ENCODE measurements at regions not wholly inside any gene's neighbourhood (a gene's known extent, or its start where the extent isn't known, plus 50 kb on each side); places are given as distances from the start of the nearest gene placed in this dataset.
"Not testable (repeated sequence)": the region's sequence is repeated elsewhere in the genome, so short reads cannot be mapped to it uniquely, and the experiment has no call there.

- H3K27ac ChIP-seq (ENCODE audit: low read depth in 2 of 2, low read length in 1 of 2): no peak overlapping the region
- H3K4me3 ChIP-seq (ENCODE audit: low read depth in 1 of 2, low read length in 2 of 2): no peak overlapping the region
- H3K27me3 ChIP-seq (ENCODE audit: control insufficient read depth in 1 of 2, insufficient read depth in 2 of 2, low read length in 2 of 2): no peaks in the 10 kb centered on the region
- no peaks in the 10 kb centered on the region for H3K4me1 ChIP-seq (ENCODE audit: control insufficient read depth in 2 of 2, insufficient read depth in 2 of 2, low read length in 1 of 2)
- no peaks in the 10 kb centered on the region for H3K9me3 ChIP-seq (ENCODE audit: control insufficient read depth in 2 of 2, insufficient read depth in 1 of 2, low read depth in 1 of 2, low read length in 1 of 2)
- no peaks in the 10 kb centered on the region for H3K36me3 ChIP-seq (ENCODE audit: control insufficient read depth in 2 of 2, insufficient read depth in 2 of 2, low read length in 1 of 2)
Observed at GRCh38 chr4:123640271-123640670, 243.7 kb downstream of the SPRY1 start.

GRCh38 chr4:123640824-123641223 is 244.2 kb downstream of the SPRY1 start:
- H3K36me3 ChIP-seq (ENCODE audit: control insufficient read depth in 2 of 2, insufficient read depth in 2 of 2, low read length in 1 of 2): no peaks in the 10 kb centered on the region
- no peaks in the 10 kb centered on the region for H3K4me1 ChIP-seq (ENCODE audit: control insufficient read depth in 2 of 2, insufficient read depth in 2 of 2, low read length in 1 of 2)
- no peaks in the 10 kb centered on the region for H3K27me3 ChIP-seq (ENCODE audit: control insufficient read depth in 1 of 2, insufficient read depth in 2 of 2, low read length in 2 of 2)
- 87 to 94% methylated on average over 2 of the region's 2 CpGs for WGBS, 2 donors
- H3K4me3 ChIP-seq (ENCODE audit: low read depth in 1 of 2, low read length in 2 of 2): no peak overlapping the region
- no peaks in the 10 kb centered on the region for H3K9me3 ChIP-seq (ENCODE audit: control insufficient read depth in 2 of 2, insufficient read depth in 1 of 2, low read depth in 1 of 2, low read length in 1 of 2)
- no peak overlapping the region for H3K27ac ChIP-seq (ENCODE audit: low read depth in 2 of 2, low read length in 1 of 2)

GRCh38 chr4:123643691-123644090 is 247.1 kb downstream of the SPRY1 start:
- H3K27ac ChIP-seq (ENCODE audit: low read depth in 2 of 2, low read length in 1 of 2): no peak overlapping the region
- H3K27me3 ChIP-seq (ENCODE audit: control insufficient read depth in 1 of 2, insufficient read depth in 2 of 2, low read length in 2 of 2): no peaks in the 10 kb centered on the region
- H3K4me1 ChIP-seq (ENCODE audit: control insufficient read depth in 2 of 2, insufficient read depth in 2 of 2, low read length in 1 of 2): no peaks in the 10 kb centered on the region
- WGBS, 2 donors: 74 to 82% methylated on average over 1 of the region's 1 CpG
- no peaks in the 10 kb centered on the region for H3K9me3 ChIP-seq (ENCODE audit: control insufficient read depth in 2 of 2, insufficient read depth in 1 of 2, low read depth in 1 of 2, low read length in 1 of 2)
- no peaks in the 10 kb centered on the region for H3K36me3 ChIP-seq (ENCODE audit: control insufficient read depth in 2 of 2, insufficient read depth in 2 of 2, low read length in 1 of 2)
- no peak overlapping the region for H3K4me3 ChIP-seq (ENCODE audit: low read depth in 1 of 2, low read length in 2 of 2)

GRCh38 chr4:123649250-123649644 is 252.7 kb downstream of the SPRY1 start:
- Histone ChIP-seq H3K9me3 (ENCODE audit: control insufficient read depth in 2 of 2, insufficient read depth in 1 of 2, low read depth in 1 of 2, low read length in 1 of 2) (no peaks in the 10 kb centered on the region), H3K4me3 (ENCODE audit: low read depth in 1 of 2, low read length in 2 of 2) (no peak overlapping the region)
- 32 to 40% methylated on average over 4 of the region's 4 CpGs for WGBS, 2 donors

GRCh38 chr4:123649645-123650391 is 253.2 kb downstream of the SPRY1 start:
- 22 to 23% methylated on average over 11 of the region's 11 CpGs for WGBS, 2 donors
- H3K27ac ChIP-seq (ENCODE audit: low read depth in 2 of 2, low read length in 1 of 2): peak overlapping the region; percentile 47 to 81
- no peaks in the 10 kb centered on the region for H3K9me3 ChIP-seq (ENCODE audit: control insufficient read depth in 2 of 2, insufficient read depth in 1 of 2, low read depth in 1 of 2, low read length in 1 of 2)
- H3K27me3 ChIP-seq (ENCODE audit: control insufficient read depth in 1 of 2, insufficient read depth in 2 of 2, low read length in 2 of 2): no peaks in the 10 kb centered on the region
- no peak overlapping the region for H3K4me3 ChIP-seq (ENCODE audit: low read depth in 1 of 2, low read length in 2 of 2)
- no peaks in the 10 kb centered on the region for H3K4me1 ChIP-seq (ENCODE audit: control insufficient read depth in 2 of 2, insufficient read depth in 2 of 2, low read length in 1 of 2)
- H3K36me3 ChIP-seq (ENCODE audit: control insufficient read depth in 2 of 2, insufficient read depth in 2 of 2, low read length in 1 of 2): no peaks in the 10 kb centered on the region

More at GRCh38 chr4:123649250-123649644, 252.7 kb downstream of the SPRY1 start:
- Histone ChIP-seq H3K4me1 (ENCODE audit: control insufficient read depth in 2 of 2, insufficient read depth in 2 of 2, low read length in 1 of 2) (no peaks in the 10 kb centered on the region), H3K27ac (ENCODE audit: low read depth in 2 of 2, low read length in 1 of 2) (peak overlapping the region; percentile 14 to 81), H3K27me3 (ENCODE audit: control insufficient read depth in 1 of 2, insufficient read depth in 2 of 2, low read length in 2 of 2) (no peaks in the 10 kb centered on the region), H3K36me3 (ENCODE audit: control insufficient read depth in 2 of 2, insufficient read depth in 2 of 2, low read length in 1 of 2) (no peaks in the 10 kb centered on the region)

- WGBS, 2 donors: 30 to 31% methylated on average over 2 of the region's 2 CpGs
Observed at GRCh38 chr4:123651066-123651465, 254.5 kb downstream of the SPRY1 start.

GRCh38 chr4:123651536-123652180 is 255.1 kb downstream of the SPRY1 start:
- no peak overlapping the region for H3K4me3 ChIP-seq (ENCODE audit: low read depth in 1 of 2, low read length in 2 of 2)
- H3K36me3 ChIP-seq (ENCODE audit: control insufficient read depth in 2 of 2, insufficient read depth in 2 of 2, low read length in 1 of 2): no peaks in the 10 kb centered on the region
- H3K27me3 ChIP-seq (ENCODE audit: control insufficient read depth in 1 of 2, insufficient read depth in 2 of 2, low read length in 2 of 2): no peaks in the 10 kb centered on the region
- no peaks in the 10 kb centered on the region for H3K4me1 ChIP-seq (ENCODE audit: control insufficient read depth in 2 of 2, insufficient read depth in 2 of 2, low read length in 1 of 2)
- no peak overlapping the region for H3K27ac ChIP-seq (ENCODE audit: low read depth in 2 of 2, low read length in 1 of 2)
- no peaks in the 10 kb centered on the region for H3K9me3 ChIP-seq (ENCODE audit: control insufficient read depth in 2 of 2, insufficient read depth in 1 of 2, low read depth in 1 of 2, low read length in 1 of 2)
- WGBS, 2 donors: 54 to 75% methylated on average over 1 of the region's 1 CpG

More at GRCh38 chr4:123651066-123651465, 254.5 kb downstream of the SPRY1 start:
- no peaks in the 10 kb centered on the region for H3K36me3 ChIP-seq (ENCODE audit: control insufficient read depth in 2 of 2, insufficient read depth in 2 of 2, low read length in 1 of 2)
- H3K4me3 ChIP-seq (ENCODE audit: low read depth in 1 of 2, low read length in 2 of 2): no peak overlapping the region
- no peaks in the 10 kb centered on the region for H3K9me3 ChIP-seq (ENCODE audit: control insufficient read depth in 2 of 2, insufficient read depth in 1 of 2, low read depth in 1 of 2, low read length in 1 of 2)
- H3K27me3 ChIP-seq (ENCODE audit: control insufficient read depth in 1 of 2, insufficient read depth in 2 of 2, low read length in 2 of 2): no peaks in the 10 kb centered on the region
- H3K27ac ChIP-seq (ENCODE audit: low read depth in 2 of 2, low read length in 1 of 2): peak overlapping the region in 1 of 2 donors; percentile 29
- H3K4me1 ChIP-seq (ENCODE audit: control insufficient read depth in 2 of 2, insufficient read depth in 2 of 2, low read length in 1 of 2): no peaks in the 10 kb centered on the region

- Histone ChIP-seq H3K36me3 (ENCODE audit: control insufficient read depth in 2 of 2, insufficient read depth in 2 of 2, low read length in 1 of 2) (no peaks in the 10 kb centered on the region), H3K27ac (ENCODE audit: low read depth in 2 of 2, low read length in 1 of 2) (no peak overlapping the region), H3K4me1 (ENCODE audit: control insufficient read depth in 2 of 2, insufficient read depth in 2 of 2, low read length in 1 of 2) (no peaks in the 10 kb centered on the region), H3K9me3 (ENCODE audit: control insufficient read depth in 2 of 2, insufficient read depth in 1 of 2, low read depth in 1 of 2, low read length in 1 of 2) (no peaks in the 10 kb centered on the region), H3K4me3 (ENCODE audit: low read depth in 1 of 2, low read length in 2 of 2) (no peak overlapping the region), H3K27me3 (ENCODE audit: control insufficient read depth in 1 of 2, insufficient read depth in 2 of 2, low read length in 2 of 2) (no peaks in the 10 kb centered on the region)
- WGBS, 2 donors: 66 to 70% methylated on average over 1 of the region's 1 CpG
Observed at GRCh38 chr4:123652476-123652875, 255.9 kb downstream of the SPRY1 start.

- 89 to 97% methylated on average over 2 of the region's 2 CpGs for WGBS, 2 donors
- Histone ChIP-seq H3K4me1 (ENCODE audit: control insufficient read depth in 2 of 2, insufficient read depth in 2 of 2, low read length in 1 of 2) (no peaks in the 10 kb centered on the region), H3K27me3 (ENCODE audit: control insufficient read depth in 1 of 2, insufficient read depth in 2 of 2, low read length in 2 of 2) (no peaks in the 10 kb centered on the region), H3K4me3 (ENCODE audit: low read depth in 1 of 2, low read length in 2 of 2) (no peak overlapping the region), H3K36me3 (ENCODE audit: control insufficient read depth in 2 of 2, insufficient read depth in 2 of 2, low read length in 1 of 2) (no peaks in the 10 kb centered on the region), H3K9me3 (ENCODE audit: control insufficient read depth in 2 of 2, insufficient read depth in 1 of 2, low read depth in 1 of 2, low read length in 1 of 2) (no peaks in the 10 kb centered on the region), H3K27ac (ENCODE audit: low read depth in 2 of 2, low read length in 1 of 2) (no peak overlapping the region)
Observed at GRCh38 chr4:123653236-123653635, 256.6 kb downstream of the SPRY1 start.

GRCh38 chr4:123656746-123657294 is 260.2 kb downstream of the SPRY1 start:
- H3K9me3 ChIP-seq (ENCODE audit: control insufficient read depth in 2 of 2, insufficient read depth in 1 of 2, low read depth in 1 of 2, low read length in 1 of 2): not testable (repeated sequence)

More at GRCh38 chr4:123656746-123657294, 260.2 kb downstream of the SPRY1 start:
- not testable (repeated sequence) for H3K36me3 ChIP-seq (ENCODE audit: control insufficient read depth in 2 of 2, insufficient read depth in 2 of 2, low read length in 1 of 2); H3K27me3 ChIP-seq (ENCODE audit: control insufficient read depth in 1 of 2, insufficient read depth in 2 of 2, low read length in 2 of 2); H3K4me1 ChIP-seq (ENCODE audit: control insufficient read depth in 2 of 2, insufficient read depth in 2 of 2, low read length in 1 of 2); H3K4me3 ChIP-seq (ENCODE audit: low read depth in 1 of 2, low read length in 2 of 2); H3K27ac ChIP-seq (ENCODE audit: low read depth in 2 of 2, low read length in 1 of 2)
